M059J (cell line): ENCODE measurements at regions not wholly inside any gene's neighbourhood (a gene's known extent, or its start where the extent isn't known, plus 50 kb on each side); places are given as distances from the start of the nearest gene placed in this dataset.
A peak's percentile ranks its signal among the peaks of the same experiment; 100 is the strongest.
"Not testable (repeated sequence)": the region's sequence is repeated elsewhere in the genome, so short reads cannot be mapped to it uniquely, and the experiment has no call there.

ENCODE experiments used
- DNase-seq: peaks from one replicate; pipeline ENCODE4 v3.0.0-alpha.2; 2012; ENCODE audit warnings: low read depth

GRCh38 chr11:26898799-26899198, 95.1 kb upstream of the FIBIN start:
- no peak for DNase-seq

- DNase-seq: no peak
Observed at GRCh38 chr11:26901162-26901561, 92.8 kb upstream of the FIBIN start.

GRCh38 chr11:26904132-26904531, 89.8 kb upstream of the FIBIN start:
- no peak for DNase-seq

- no peak for DNase-seq
Observed at GRCh38 chr11:26904801-26905200, 89.1 kb upstream of the FIBIN start.

GRCh38 chr11:26905368-26905767, 88.5 kb upstream of the FIBIN start:
- peak; percentile 2 for DNase-seq

GRCh38 chr11:26909515-26909914, 84.4 kb upstream of the FIBIN start:
- DNase-seq: no peak

- DNase-seq: no peak
Observed at GRCh38 chr11:26909991-26910591, 83.8 kb upstream of the FIBIN start.

- no peak for DNase-seq
Observed at GRCh38 chr11:26914968-26915367, 78.9 kb upstream of the FIBIN start.

GRCh38 chr11:26916805-26917204, 77.1 kb upstream of the FIBIN start:
- DNase-seq: no peak

GRCh38 chr11:26928582-26928981, 65.3 kb upstream of the FIBIN start:
- no peak for DNase-seq

- no peak for DNase-seq
Observed at GRCh38 chr11:26929806-26930517, 64.0 kb upstream of the FIBIN start.

GRCh38 chr11:26930518-26931247, 63.2 kb upstream of the FIBIN start:
- no peak for DNase-seq

GRCh38 chr11:26931248-26931631, 62.7 kb upstream of the FIBIN start:
- no peak for DNase-seq

- DNase-seq: no peak
Observed at GRCh38 chr11:26931881-26932280, 62.0 kb upstream of the FIBIN start.

GRCh38 chr11:26936109-26936508, 57.8 kb upstream of the FIBIN start:
- no peak for DNase-seq

GRCh38 chr11:26937386-26937785, 56.5 kb upstream of the FIBIN start:
- no peak for DNase-seq

- not testable (repeated sequence) for DNase-seq
Observed at GRCh38 chr11:26940501-26940900, 53.4 kb upstream of the FIBIN start.

- no peak for DNase-seq
Observed at GRCh38 chr11:26942356-26942755, 51.6 kb upstream of the FIBIN start.

- DNase-seq: no peak
Observed at GRCh38 chr11:26943636-26944035, 50.3 kb upstream of the FIBIN start.
